Tibial nerve (tissue), 4 donors: ENCODE measurements at regions not wholly inside any gene's neighbourhood (a gene's known extent, or its start where the extent isn't known, plus 50 kb on each side); places are given as distances from the start of the nearest gene placed in this dataset.

Experiments
- EP300 ChIP-seq, 2 donors: sonication (generic); formaldehyde crosslinking; IDR thresholded peaks; one replicate each; pipeline ENCODE4 v1.6.1; 2017; ENCODE audit warnings: antibody characterized with exemption in 2 of 2, mild to moderate bottlenecking in 1 of 2
- POLR2A ChIP-seq, 2 donors: fragments of 450-650 bp; IDR thresholded peaks; one replicate each; pipeline ENCODE4 v1.6.1; 2017; ENCODE audit warnings: antibody characterized with exemption in 2 of 2, mild to moderate bottlenecking in 2 of 2, moderate library complexity in 2 of 2
- TF ChIP-seq, protein P1 (sequence below), 5 experiments: fragments of 200-600 bp in 3 of 5; fragments of 450-650 bp in 2 of 5; sonication (generic) in 3 of 5; IDR thresholded peaks; one replicate each; pipeline ENCODE4 v1.5.1; 2016 to 2019; ENCODE audit warnings: antibody characterized with exemption in 5 of 5, mild to moderate bottlenecking in 3 of 5, moderate library complexity in 2 of 5

DNA sequence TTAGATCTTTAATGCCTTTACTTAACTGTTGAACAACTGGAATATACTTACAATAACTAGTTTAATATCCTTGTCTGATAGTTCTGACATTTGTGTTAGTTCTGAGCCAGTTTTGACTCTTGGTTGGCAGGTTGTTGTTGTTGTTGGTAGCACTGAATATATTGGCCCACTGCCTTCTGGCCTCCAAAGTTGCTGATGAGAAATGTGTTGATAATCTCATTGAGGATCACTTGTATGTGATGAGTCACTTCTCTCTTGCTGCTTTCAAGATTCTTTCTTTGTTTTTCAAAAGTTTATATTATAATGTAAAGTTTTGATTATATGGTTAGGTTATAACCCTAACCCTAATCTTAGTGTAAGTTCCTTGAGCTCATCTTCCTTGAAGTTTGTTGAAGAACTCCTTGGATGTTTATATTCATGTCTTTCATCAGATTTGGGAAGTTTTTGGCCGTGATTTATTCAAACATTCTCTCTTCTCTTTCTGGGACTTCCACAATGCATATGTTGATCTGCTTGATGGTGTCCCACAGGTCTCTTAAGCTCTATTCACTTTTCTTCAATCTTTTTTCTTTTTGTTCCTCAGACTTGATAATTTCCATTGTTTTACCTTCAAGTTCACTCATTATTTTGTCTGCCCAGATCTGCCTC, 149.7 kb downstream of the FGF18 start:
- TF ChIP-seq, protein P1, sequence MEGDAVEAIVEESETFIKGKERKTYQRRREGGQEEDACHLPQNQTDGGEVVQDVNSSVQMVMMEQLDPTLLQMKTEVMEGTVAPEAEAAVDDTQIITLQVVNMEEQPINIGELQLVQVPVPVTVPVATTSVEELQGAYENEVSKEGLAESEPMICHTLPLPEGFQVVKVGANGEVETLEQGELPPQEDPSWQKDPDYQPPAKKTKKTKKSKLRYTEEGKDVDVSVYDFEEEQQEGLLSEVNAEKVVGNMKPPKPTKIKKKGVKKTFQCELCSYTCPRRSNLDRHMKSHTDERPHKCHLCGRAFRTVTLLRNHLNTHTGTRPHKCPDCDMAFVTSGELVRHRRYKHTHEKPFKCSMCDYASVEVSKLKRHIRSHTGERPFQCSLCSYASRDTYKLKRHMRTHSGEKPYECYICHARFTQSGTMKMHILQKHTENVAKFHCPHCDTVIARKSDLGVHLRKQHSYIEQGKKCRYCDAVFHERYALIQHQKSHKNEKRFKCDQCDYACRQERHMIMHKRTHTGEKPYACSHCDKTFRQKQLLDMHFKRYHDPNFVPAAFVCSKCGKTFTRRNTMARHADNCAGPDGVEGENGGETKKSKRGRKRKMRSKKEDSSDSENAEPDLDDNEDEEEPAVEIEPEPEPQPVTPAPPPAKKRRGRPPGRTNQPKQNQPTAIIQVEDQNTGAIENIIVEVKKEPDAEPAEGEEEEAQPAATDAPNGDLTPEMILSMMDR (IDR thresholded peaks at IDR 0.05): no peak
- TF ChIP-seq EP300 (IDR thresholded peaks at IDR 0.05) (no peak), POLR2A (IDR thresholded peaks at IDR 0.05) (no peak)
